Caco-2 (cell line): ENCODE measurements at regions not wholly inside any gene's neighbourhood (a gene's known extent, or its start where the extent isn't known, plus 50 kb on each side); places are given as distances from the start of the nearest gene placed in this dataset.
"Not testable (repeated sequence)": the region's sequence is repeated elsewhere in the genome, so short reads cannot be mapped to it uniquely, and the experiment has no call there.

ENCODE experiments used
- BruUV-seq: library from RNA; stranded (reverse); fragments of 400-500 nt; replicated peaks from 2 replicates; lab custom pipeline; 2021; lab: Mats Ljungman, UMichigan
- CTCF ChIA-PET: fragments of 300-600 bp; sonication (Branson Sonifier 250); formaldehyde crosslinking; loops from one replicate; lab custom pipeline; 2022; ENCODE audit warnings: antibody characterized with exemption; lab: Charles Lee
- POLR2A ChIA-PET: fragments of 300-600 bp; sonication (Branson Sonifier 250); formaldehyde crosslinking; loops from one replicate; lab custom pipeline; 2022; ENCODE audit warnings: antibody characterized with exemption; lab: Charles Lee
- DNase-seq, 2 experiments: peaks; one replicate each; pipeline versions ENCODE4 v3.0.0 to v3.0.0-alpha.2; 2020 to 2022
- H3K27me3 ChIP-seq: replicated peaks from 2 replicates; pipeline ENCODE4 v1.6.0; 2011; ENCODE audit warnings: low read length; ENCODE audit not compliant: control insufficient read depth, insufficient read depth
- H3K36me3 ChIP-seq: 2 replicates; pipeline ENCODE4 v1.5.1; 2011; ENCODE audit warnings: low read length; ENCODE audit not compliant: control insufficient read depth, insufficient read depth
- H3K4me1 ChIP-seq: fragments of 250-450 bp; sonication (Bioruptor Pico); 2 replicates; pipeline ENCODE4 v1.5.1; 2020; ENCODE audit warnings: mild to moderate bottlenecking
- H3K4me3 ChIP-seq: 2 replicates; pipeline ENCODE4 v1.5.1; 2011; ENCODE audit warnings: low read depth, mild to moderate bottlenecking, control low read depth, low read length
- H3K9me3 ChIP-seq: fragments of 250-450 bp; sonication (Bioruptor Pico); 2 replicates; pipeline ENCODE4 v1.5.1; 2020; ENCODE audit warnings: mild to moderate bottlenecking, moderate library complexity
- H3K27ac Mint-ChIP-seq: one replicate; pipeline ENCODE4 v1.8.0; 2022; ENCODE audit warnings: mixed read lengths; ENCODE audit not compliant: unreplicated experiment
- H3K27me3 Mint-ChIP-seq: one replicate; pipeline ENCODE4 v1.8.0; 2022; ENCODE audit warnings: mixed read lengths; ENCODE audit not compliant: insufficient read depth, unreplicated experiment
- H3K36me3 Mint-ChIP-seq: one replicate; pipeline ENCODE4 v1.8.0; 2022; ENCODE audit warnings: mild to moderate bottlenecking, mixed read lengths; ENCODE audit not compliant: insufficient read depth, unreplicated experiment
- H3K4me1 Mint-ChIP-seq: one replicate; pipeline ENCODE4 v1.8.0; 2022; ENCODE audit warnings: low read depth, mixed read lengths; ENCODE audit not compliant: unreplicated experiment
- H3K4me3 Mint-ChIP-seq: one replicate; pipeline ENCODE4 v1.8.0; 2022; ENCODE audit warnings: mild to moderate bottlenecking, moderate library complexity, mixed read lengths; ENCODE audit not compliant: unreplicated experiment
- H3K9me3 Mint-ChIP-seq: one replicate; pipeline ENCODE4 v1.8.0; 2022; ENCODE audit warnings: mixed read lengths; ENCODE audit not compliant: unreplicated experiment
- intact Hi-C: fragments of 100-400 bp; cut with micrococcal nuclease; formaldehyde crosslinking; loops from one replicate; pipeline ENCODE4 v1.10.0; 2022; ENCODE audit not compliant: unreplicated experiment
- TF ChIP-seq, protein P1 (sequence below), 2 experiments: fragments of 200-600 bp in 1 of 2; IDR thresholded peaks; 1 replicate in 1 of 2; 2 replicates in 1 of 2; pipeline versions ENCODE4 v1.5.1 to v1.8.0; 2011 to 2022; ENCODE audit warnings: antibody characterized with exemption in 1 of 2, control low read depth in 1 of 2, inconsistent platforms in 1 of 2, low read depth in 1 of 2, low read length in 1 of 2, mild to moderate bottlenecking in 1 of 2, moderate library complexity in 1 of 2; ENCODE audit not compliant: insufficient read depth in 1 of 2, severe bottlenecking in 1 of 2, unreplicated experiment in 1 of 2

GRCh38 chr1:4227986-4228385 lies 327.9 kb upstream of the C1orf174 start:
- BruUV-seq: no TSS peak
- TF ChIP-seq, protein P1, sequence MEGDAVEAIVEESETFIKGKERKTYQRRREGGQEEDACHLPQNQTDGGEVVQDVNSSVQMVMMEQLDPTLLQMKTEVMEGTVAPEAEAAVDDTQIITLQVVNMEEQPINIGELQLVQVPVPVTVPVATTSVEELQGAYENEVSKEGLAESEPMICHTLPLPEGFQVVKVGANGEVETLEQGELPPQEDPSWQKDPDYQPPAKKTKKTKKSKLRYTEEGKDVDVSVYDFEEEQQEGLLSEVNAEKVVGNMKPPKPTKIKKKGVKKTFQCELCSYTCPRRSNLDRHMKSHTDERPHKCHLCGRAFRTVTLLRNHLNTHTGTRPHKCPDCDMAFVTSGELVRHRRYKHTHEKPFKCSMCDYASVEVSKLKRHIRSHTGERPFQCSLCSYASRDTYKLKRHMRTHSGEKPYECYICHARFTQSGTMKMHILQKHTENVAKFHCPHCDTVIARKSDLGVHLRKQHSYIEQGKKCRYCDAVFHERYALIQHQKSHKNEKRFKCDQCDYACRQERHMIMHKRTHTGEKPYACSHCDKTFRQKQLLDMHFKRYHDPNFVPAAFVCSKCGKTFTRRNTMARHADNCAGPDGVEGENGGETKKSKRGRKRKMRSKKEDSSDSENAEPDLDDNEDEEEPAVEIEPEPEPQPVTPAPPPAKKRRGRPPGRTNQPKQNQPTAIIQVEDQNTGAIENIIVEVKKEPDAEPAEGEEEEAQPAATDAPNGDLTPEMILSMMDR (IDR thresholded peaks at IDR 0.05; ENCODE audit: insufficient read depth in 1 of 2, low read depth in 1 of 2, low read length in 1 of 2, severe bottlenecking in 1 of 2, unreplicated experiment in 1 of 2): no peak
- DNase-seq: no peak
- intact Hi-C loops: no loop called here
- POLR2A ChIA-PET: no interaction called here
- H3K9me3 ChIP-seq: no peaks in the 10 kb centered on the region
- Mint-ChIP-seq H3K4me3 (no peak overlapping the region), H3K4me1 (no peaks in the 10 kb centered on the region), H3K27ac (no peak overlapping the region), H3K27me3 (peaks cover 4% of the 10 kb centered on the region), H3K36me3 (no peaks in the 10 kb centered on the region), H3K9me3 (peaks cover 9% of the 10 kb centered on the region)
- no peaks in the 10 kb centered on the region for H3K4me1 ChIP-seq
- H3K27me3 ChIP-seq: no peaks in the 10 kb centered on the region
- no peaks in the 10 kb centered on the region for H3K36me3 ChIP-seq
- H3K4me3 ChIP-seq: no peak overlapping the region
- CTCF ChIA-PET: no interaction called here

GRCh38 chr1:4253935-4254334 lies 353.9 kb upstream of the C1orf174 start:
- ChIA-PET CTCF (no interaction called here), POLR2A (no interaction called here)
- no peak for DNase-seq
- Histone ChIP-seq H3K9me3 (0 out of 2 replicates have a peak, but pooled peaks cover 4% of the 10 kb centered on the region), H3K4me1 (no peaks in the 10 kb centered on the region), H3K36me3 (no peaks in the 10 kb centered on the region), H3K4me3 (no peak overlapping the region), H3K27me3 (no peaks in the 10 kb centered on the region)
- no peaks in the 10 kb centered on the region for H3K27me3 Mint-ChIP-seq
- H3K9me3 Mint-ChIP-seq: peaks cover 22% of the 10 kb centered on the region
- intact Hi-C loops: no loop called here
- H3K27ac Mint-ChIP-seq: no peak overlapping the region
- no peaks in the 10 kb centered on the region for H3K36me3 Mint-ChIP-seq
- H3K4me3 Mint-ChIP-seq: no peak overlapping the region
- H3K4me1 Mint-ChIP-seq: no peaks in the 10 kb centered on the region
- no TSS peak for BruUV-seq
- TF ChIP-seq, protein P1 (IDR thresholded peaks at IDR 0.05; ENCODE audit: insufficient read depth in 1 of 2, low read depth in 1 of 2, low read length in 1 of 2, severe bottlenecking in 1 of 2, unreplicated experiment in 1 of 2): no peak

DNA sequence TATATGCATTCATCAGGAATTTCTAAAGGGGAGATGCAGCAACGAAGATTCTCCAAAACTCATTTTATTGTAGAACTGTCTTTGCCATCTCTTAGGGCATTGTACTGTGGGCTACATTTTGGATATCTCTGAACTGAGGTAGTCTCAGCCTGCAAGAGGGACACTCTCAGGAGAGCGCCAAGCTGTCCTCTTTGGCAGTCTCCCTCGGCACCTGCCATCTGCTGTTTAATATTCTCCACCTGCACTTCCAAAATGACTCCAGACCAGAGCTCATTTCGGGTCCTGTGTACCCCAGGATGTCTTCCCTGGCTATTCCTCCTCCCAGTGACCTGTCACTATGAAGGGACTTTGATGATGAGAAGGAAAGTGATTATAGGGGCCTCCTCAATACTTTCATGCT lies 356.3 kb upstream of the C1orf174 start:
- H3K4me1 Mint-ChIP-seq: no peaks in the 10 kb centered on the region
- Histone ChIP-seq H3K4me3 (no peak overlapping the region), H3K9me3 (0 out of 2 replicates have a peak, but pooled peaks cover 4% of the 10 kb centered on the region), H3K36me3 (no peaks in the 10 kb centered on the region), H3K27me3 (no peaks in the 10 kb centered on the region), H3K4me1 (no peaks in the 10 kb centered on the region)
- no peaks in the 10 kb centered on the region for H3K36me3 Mint-ChIP-seq
- intact Hi-C loops: no loop called here
- no peak overlapping the region for H3K27ac Mint-ChIP-seq
- no peak for DNase-seq
- POLR2A ChIA-PET: no interaction called here
- H3K9me3 Mint-ChIP-seq: peaks cover 23% of the 10 kb centered on the region
- no TSS peak for BruUV-seq
- H3K27me3 Mint-ChIP-seq: no peaks in the 10 kb centered on the region
- no peak overlapping the region for H3K4me3 Mint-ChIP-seq
- CTCF ChIA-PET: no interaction called here
- TF ChIP-seq, protein P1 (IDR thresholded peaks at IDR 0.05; ENCODE audit: insufficient read depth in 1 of 2, low read depth in 1 of 2, low read length in 1 of 2, severe bottlenecking in 1 of 2, unreplicated experiment in 1 of 2): no peak

DNA sequence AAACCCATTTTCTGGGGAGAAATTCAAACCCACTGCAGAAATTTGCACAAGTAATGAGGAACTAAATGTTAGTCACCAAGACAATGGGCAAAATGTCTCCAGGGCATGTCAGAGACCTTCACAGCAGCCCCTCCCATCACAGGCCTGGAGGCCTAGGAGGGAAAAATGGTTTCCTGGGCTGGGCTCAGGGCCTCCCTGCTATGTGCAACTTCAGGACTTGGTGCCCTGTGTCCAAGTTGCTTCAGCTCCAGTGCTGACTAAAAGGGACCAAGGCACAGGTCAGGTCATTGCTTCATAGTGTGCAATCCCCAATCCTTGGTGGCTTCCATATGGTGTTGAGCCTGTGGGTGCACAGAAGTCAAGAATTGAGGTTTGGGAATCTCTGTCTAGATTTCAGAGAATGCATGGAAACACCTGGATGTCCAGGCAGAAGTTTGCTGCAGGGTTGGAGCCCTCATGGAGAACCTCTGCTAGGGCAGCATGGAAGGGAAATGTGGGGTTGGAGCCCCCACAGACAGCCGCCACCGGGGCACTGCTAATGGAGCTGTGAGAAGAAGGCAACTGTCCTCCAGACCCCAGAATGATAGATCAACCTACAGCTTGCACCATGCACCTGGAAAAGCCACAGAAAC lies 358.2 kb upstream of the C1orf174 start:
- DNase-seq, H3K4me1 Mint-ChIP-seq, H3K4me3 ChIP-seq, intact Hi-C loops, BruUV-seq, H3K4me1 ChIP-seq, CTCF ChIA-PET, H3K9me3 ChIP-seq, H3K27me3 Mint-ChIP-seq, H3K27ac Mint-ChIP-seq, H3K36me3 Mint-ChIP-seq, H3K36me3 ChIP-seq, H3K4me3 Mint-ChIP-seq, H3K27me3 ChIP-seq, POLR2A ChIA-PET: not testable (repeated sequence)
- H3K9me3 Mint-ChIP-seq: peaks cover 32% of the 10 kb centered on the region
